IPS DF 4.7 (cell line): ENCODE measurements at regions not wholly inside any gene's neighbourhood (a gene's known extent, or its start where the extent isn't known, plus 50 kb on each side); places are given as distances from the start of the nearest gene placed in this dataset.

ENCODE experiments used
- DNase-seq: peaks from one replicate; pipeline ENCODE4 v3.0.0-alpha.2; 2013; ENCODE audit warnings: low spot score; ENCODE audit errors: extremely low read depth

DNA sequence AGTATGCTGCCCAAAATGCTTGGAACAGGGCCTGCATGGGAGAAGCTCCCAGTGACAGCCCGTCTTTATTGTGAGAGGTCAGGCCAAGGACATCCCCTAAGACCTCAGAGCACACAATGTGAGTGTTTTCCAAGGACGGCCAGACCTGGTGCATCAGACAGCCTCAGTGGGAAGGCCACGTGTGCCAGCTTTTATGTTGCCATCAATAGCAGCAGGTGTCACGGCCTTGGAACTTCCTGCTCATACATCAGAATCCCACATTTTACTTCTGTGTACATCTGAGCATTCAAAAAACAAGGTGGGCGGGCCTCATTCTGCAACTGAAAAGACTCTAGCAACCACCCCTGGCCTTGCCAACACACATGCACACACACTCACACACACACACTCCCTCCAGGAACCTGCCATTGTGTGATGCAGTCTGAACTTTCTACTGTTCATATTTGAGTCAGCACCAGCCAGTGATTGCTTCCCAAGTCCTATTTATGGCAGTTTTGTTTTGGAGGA lies 753.1 kb upstream of the TBX3 start:
- no peak for DNase-seq

DNA sequence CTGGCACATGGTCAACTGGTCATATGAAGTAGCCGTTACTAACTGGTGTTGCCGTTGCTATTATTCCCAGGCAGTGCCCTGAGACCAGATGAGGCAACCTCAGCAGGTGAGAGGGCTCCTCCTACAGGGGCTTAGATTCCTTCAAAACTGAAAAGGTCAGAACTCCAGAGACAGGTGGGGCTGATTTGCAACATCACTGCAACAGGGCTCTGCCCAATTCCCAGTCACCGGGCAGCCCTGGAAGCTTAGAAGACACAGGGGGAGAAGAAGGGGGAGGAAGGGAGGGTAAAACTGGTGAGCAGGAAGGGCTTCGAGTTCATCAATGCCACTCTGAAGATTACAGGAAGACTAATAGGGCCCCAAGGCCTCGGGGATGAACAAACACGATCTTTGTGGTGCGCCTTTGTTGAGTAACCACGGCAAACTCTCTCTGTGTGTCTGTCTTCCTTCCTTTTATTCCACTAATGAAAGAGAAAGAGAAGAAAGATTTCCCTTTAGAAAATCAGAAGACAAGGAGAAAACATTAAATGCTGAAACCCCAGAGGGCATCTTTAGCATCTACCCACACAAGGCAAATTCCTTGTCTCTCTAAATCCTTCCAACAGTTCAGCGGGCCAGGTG lies 749.1 kb upstream of the TBX3 start:
- no peak for DNase-seq

GRCh38 chr12:115430636-115431035 lies 746.7 kb upstream of the TBX3 start:
- DNase-seq, result no peak

DNA sequence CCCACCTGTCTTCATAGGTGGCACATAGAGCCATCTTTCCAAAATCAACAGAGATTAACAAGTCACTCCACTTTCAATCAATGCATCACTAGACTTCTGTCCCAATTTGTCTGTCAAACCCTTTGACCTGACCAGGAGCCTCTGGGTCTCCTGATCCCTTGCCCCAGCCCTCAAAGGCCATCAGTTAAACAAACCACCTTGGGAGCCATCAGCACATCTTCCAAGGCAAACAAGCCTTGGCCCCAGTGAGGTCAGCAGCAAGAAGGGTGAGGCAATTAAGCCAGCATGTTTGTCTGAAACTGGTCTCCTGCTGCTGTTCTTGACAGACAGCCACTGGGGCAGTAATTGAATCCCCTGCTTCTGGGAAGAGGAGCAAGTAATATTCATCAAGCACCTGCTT lies 742.8 kb upstream of the TBX3 start:
- DNase-seq, result no peak

DNA sequence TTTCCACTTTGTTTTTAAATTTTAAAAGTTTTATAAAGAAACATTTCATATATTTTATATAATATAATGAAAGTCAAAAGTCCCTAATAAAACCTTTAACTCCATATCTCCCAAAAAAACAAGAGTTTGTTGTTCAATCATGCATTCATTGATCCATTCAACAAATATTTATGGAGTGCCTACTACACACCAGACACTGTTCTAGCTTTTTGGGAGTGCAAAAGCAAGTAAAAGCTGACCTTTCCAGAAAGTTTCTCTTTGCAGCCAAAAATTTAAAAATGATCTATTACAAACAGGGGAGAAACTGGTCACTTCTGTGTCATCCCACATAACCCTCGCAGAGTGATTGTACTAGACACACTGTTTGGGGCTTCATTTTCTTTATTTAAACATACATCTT lies 740.0 kb upstream of the TBX3 start:
- DNase-seq, result no peak

- DNase-seq, result no peak
Measured at GRCh38 chr12:115423546-115423987, 739.6 kb upstream of the TBX3 start.

GRCh38 chr12:115422845-115423545 lies 739.0 kb upstream of the TBX3 start:
- no peak for DNase-seq

- DNase-seq, result no peak
Measured at GRCh38 chr12:115421796-115422709, 738.1 kb upstream of the TBX3 start.

DNA sequence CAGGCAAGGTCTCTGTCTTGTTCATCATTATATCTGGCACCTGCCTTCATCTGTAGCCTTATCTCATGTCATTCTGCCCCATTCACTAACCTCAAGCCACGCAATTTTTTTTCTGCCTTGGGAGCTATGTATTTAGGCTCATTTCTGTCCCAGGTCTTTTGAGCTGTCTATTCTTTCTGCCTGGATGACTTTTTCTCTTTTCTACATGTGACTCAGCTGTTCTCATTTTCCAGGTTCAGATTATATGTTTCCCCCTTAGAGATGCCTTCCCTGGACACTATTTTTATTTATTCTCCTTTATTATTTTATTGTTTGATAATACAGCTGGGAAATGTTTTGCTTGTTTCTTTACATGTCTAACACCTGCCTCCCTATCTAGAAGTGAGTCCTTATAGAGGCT lies 737.4 kb upstream of the TBX3 start:
- DNase-seq, result no peak

- DNase-seq, result no peak
Measured at GRCh38 chr12:115419145-115419646, 735.2 kb upstream of the TBX3 start.

GRCh38 chr12:115417610-115418009 lies 733.6 kb upstream of the TBX3 start:
- no peak for DNase-seq

DNA sequence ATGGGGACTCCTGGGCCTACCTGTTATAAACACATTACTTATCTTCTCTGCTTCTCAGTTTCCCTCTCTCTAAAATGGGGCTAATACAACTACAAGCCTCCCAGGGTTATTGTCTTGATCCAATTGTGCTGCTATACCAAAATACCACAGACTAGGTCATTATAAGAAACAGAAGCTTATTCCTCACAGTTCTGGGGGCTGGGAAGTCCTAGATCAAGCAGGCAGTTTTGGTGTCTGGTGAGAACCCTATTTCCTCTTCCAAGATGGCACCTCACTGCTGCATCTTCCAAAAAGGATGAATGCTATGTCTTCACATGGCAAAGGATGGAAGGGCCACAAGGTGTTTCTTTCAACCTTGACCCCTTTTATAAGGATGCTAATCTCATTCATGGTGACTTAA lies 732.9 kb upstream of the TBX3 start:
- DNase-seq, result no peak

- no peak for DNase-seq
Measured at GRCh38 chr12:115413626-115414025, 729.7 kb upstream of the TBX3 start.

DNA sequence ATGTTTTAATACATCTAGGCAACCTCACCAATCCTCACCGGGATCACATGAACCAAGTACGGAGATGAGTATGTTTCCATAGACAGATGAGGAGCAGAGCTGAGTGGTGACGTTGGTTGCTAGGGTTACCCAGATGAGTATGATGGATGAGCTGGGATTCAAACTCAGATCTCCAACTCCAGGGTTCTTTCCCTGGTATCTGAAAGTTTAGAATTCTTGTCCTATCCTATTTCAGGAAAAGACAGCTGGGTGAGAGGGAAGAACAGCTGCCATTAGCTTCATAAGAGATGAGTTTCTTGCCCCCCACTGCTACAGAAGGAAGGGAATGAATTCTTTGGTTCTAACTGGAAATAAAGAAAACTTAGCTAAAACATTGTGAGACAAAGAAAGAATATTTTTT lies 728.9 kb upstream of the TBX3 start:
- no peak for DNase-seq

DNA sequence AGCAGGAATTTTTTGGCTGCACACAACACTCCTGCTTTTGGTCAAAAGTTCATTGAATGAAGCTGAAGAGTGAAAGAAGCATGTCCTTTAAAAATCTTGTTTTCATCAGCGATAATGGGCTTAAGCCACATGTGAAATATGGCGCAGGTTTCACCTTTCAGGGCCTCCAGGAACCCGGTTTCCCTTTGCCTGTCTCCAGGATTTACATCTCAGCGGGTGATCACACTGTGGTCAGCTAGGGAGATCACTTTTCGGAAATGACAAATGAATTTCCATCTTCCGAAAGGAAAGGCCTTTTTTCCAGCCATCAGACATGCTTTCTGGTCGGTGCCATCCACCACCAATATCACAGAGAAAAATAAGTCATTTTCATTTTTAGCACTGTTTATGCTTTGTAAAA lies 727.1 kb upstream of the TBX3 start:
- peak; percentile 25 for DNase-seq

GRCh38 chr12:115408642-115409041 lies 724.7 kb upstream of the TBX3 start:
- no peak for DNase-seq

DNA sequence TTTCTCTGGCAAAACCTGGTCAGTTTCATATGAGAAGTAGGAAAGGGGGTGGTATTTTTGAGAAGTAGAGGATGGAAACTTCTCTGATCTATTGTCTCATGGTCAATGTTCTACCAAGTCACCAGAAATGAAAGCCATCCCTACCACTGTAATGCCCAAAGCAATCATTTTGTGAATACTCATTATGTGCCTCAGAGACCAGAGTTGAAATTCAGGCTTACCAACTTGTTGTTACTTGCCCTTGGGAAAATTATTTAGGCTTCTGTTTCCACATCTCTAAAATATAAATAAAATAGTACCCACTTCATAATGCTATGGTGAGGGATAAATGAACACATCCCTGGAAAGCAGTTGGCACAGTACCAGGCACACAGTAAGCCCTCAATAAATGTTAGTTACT lies 723.7 kb upstream of the TBX3 start:
- no peak for DNase-seq

DNA sequence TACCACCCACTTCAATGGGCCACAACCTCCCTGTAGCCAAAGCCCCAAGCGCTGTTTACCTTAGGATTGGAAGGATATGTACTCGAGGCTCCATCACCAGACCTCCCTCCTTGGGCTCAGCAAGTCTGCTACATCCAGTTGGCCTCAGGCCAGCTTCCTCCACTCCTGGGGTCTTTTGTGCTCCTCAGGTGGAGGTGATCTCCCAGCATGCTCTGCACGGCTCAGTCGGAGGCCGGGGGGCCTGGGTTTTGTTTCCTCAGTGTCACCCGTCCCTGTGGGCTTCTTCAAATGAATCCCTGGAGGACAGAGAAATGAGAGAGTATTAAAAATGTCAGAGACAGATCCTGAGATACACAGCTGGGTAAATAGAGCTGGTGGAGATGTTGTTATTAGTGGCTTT lies 723.1 kb upstream of the TBX3 start:
- DNase-seq, result no peak

DNA sequence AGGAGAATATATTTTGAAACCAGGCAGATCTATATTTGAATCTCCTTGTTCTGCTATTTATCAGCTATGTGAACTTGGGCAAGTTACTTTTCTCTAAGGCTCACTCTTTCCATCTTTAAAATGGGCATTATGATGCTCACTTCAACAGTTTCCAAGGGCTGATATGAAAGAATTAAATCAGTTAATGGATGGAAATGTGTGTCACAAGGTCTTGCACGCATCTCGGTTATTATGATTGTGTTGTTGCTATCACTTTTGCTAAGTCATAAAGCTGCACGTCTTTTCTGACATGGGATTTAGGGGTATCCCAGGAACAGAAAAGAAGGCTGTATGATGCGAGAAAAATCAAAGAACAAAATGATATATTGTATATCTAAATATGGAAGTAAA lies 721.5 kb upstream of the TBX3 start:
- DNase-seq, result no peak

DNA sequence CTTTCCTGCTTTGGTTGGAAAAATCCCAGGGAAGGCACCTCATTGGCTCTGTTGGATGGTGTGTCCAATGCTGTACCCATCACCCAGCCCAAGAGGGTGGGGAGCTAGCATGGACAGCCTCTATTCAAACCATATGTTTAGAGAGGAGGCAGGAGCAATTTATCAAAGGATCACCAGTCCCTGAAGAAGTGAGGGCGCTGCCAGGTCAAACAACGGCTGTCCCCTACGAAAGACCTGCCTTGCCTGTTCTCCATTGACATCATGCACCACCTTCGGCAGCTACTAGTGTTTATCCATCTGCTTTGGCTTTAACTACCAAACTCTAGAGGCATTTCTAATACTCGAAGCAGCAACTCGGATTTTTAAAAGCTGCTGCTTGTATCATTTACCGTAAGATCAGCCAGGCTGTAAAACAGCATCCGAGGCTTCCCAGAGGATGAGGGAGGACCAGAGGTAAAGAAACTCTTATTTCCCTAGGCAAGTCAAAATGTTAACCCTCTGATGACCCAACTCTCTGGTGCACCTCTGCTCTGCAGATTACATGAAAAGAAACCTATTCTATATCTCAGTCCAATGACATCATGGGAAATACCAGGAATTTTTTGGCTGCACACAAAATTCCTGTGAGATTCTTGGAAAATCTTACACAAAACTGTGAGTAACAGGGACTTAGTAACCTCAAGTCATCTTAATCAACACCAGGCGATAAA lies 720.9 kb upstream of the TBX3 start:
- DNase-seq, result no peak

DNA sequence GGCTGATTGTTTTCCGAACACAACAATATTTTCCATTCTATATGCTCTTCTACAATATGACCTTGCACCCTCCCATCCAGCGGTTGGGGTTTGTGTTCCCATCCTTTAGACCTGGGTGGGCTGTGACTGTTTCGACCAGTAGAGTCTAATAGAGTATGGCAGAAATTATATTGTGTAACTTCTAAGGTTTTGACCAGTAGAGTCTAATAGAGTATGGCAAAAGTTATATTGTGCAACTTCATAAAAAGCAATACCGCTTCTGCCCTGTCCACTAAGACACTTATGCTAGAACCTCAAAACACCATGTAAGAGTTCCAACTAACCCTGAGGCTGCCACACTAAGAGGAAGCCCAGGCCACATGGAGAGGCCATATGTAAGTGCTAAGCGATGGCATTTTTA lies 719.7 kb upstream of the TBX3 start:
- no peak for DNase-seq
